ENCODE measurements at regions not wholly inside any gene's neighbourhood (a gene's known extent, or its start where the extent isn't known, plus 50 kb on each side); places are given as distances from the start of the nearest gene placed in this dataset.
"Not testable (repeated sequence)": the region's sequence is repeated elsewhere in the genome, so short reads cannot be mapped to it uniquely, and the experiment has no call there.

DNA sequence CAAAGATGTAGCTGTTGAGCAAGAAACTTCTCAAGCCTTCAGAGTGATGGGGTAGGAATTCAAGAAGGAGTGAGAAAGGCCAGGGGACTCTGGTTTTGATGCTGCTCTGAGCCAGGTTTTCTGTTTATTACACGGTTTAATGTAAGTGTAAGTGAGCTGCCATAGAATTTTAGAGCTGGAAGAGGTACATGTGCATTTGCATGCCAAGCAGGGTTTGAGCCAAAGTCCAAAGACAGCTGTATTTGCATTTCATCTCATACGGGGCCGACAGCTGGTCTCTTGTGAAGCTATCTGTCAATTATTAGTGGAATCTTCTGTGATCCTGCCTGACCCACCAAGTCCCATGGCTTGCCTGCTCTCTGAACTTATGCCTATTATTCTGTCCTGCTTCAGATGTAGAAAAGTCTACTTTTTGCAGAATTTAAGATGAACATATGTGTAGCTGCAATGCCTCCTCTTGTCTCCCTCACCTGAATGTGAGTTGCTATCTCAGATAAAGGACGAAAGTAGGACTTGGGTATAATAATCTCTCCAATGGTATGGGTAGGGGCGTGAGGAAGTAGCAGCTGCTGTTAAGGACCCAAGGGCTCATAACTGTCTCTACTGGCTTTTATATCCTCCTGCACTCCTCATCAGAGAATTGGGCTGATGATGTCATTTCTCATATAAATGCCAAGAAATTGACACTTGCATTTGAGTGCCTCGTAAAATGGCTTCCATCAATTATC, 160.0 kb downstream of the SQOR start:
- no peak for ATAC-seq (replicated peaks)
- no peaks in the 10 kb centered on the region for H3K9me3 Mint-ChIP-seq
- no peaks in the 10 kb centered on the region for H3K36me3 Mint-ChIP-seq (ENCODE audit: low read depth)
- no peak overlapping the region for H3K27ac Mint-ChIP-seq
- H3K4me1 Mint-ChIP-seq: no peaks in the 10 kb centered on the region
- H3K27me3 Mint-ChIP-seq: peaks cover 43% of the 10 kb centered on the region
- H3K4me3 Mint-ChIP-seq: no peak overlapping the region

DNA sequence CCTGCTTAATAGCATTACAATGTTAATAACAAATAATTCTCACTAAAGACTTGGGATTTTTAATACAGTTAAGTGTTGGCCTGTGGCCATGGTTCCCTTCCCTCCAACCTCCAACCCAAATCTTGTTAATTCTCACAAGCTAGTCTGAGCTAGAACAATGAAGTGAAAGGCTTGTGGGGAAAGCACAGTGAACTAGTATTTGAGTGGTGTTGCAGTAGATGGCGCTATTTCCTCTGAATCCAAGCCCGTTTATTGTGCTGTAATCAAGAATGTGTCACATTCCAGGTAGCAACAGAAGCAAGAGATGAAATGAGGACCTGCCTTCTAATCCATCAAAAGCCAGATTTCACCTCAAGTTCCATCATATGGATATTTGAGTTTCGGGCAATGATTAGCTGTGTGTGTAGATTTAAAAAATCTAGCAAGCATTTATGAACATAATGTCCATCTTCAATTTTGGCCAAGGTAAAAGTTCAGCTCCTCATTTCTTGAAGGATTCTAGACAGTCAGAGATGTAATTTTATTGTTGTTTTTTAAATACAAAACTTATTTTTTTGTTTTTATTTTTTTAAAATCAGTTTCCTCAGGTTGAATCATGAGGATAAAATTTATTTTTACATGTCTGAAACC, 160.7 kb downstream of the SQOR start:
- Mint-ChIP-seq H3K27ac (no peak overlapping the region), H3K9me3 (no peaks in the 10 kb centered on the region), H3K36me3 (ENCODE audit: low read depth) (no peaks in the 10 kb centered on the region), H3K4me1 (no peaks in the 10 kb centered on the region), H3K4me3 (no peak overlapping the region), H3K27me3 (peaks cover 39% of the 10 kb centered on the region)
- ATAC-seq (replicated peaks): no peak

DNA sequence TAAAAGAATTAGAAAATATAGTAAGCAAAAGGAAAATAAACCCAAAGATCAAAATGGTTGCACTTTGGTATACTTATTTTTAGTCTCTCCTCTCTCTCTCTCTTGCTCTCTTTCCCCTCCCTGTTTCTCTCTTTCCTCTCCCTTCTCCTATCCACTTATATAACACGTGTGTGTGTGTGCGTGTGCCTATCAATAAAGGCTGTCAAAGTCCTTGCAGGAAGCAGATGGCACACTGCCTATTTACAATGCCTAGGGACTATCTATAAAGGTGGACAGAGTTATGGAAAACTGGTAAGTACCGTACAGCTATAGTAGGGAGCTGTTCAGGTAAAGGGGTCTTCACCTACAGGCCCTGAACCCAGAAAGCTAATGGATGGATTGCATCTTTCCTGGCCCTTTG, 161.6 kb downstream of the SQOR start:
- Mint-ChIP-seq H3K9me3 (no peaks in the 10 kb centered on the region), H3K27ac (no peak overlapping the region), H3K4me3 (no peak overlapping the region), H3K4me1 (no peaks in the 10 kb centered on the region), H3K36me3 (ENCODE audit: low read depth) (no peaks in the 10 kb centered on the region), H3K27me3 (peaks cover 37% of the 10 kb centered on the region)
- no peak for ATAC-seq (replicated peaks)

DNA sequence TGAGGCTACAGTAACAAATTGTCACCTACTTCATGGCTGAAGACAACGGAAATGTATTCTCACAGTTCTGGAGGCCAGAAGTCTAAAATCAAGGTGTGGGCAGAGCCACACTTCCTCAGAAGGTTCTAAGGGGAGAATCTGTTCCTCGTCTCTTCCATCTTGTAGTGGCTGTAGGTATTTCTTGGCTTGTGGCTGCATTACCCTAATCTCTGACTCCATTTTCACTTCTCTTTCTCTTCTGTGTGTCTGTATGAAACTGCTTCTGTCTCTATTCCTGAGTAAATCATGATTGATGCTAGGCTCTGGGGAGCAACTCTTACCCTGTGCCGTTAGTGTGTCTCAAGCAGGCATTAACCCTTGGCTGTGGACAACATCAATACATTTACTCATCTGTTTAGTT, 164.7 kb downstream of the SQOR start:
- Mint-ChIP-seq H3K36me3 (ENCODE audit: low read depth) (no peaks in the 10 kb centered on the region), H3K9me3 (no peaks in the 10 kb centered on the region), H3K4me1 (no peaks in the 10 kb centered on the region), H3K27me3 (peaks cover 21% of the 10 kb centered on the region), H3K27ac (no peak overlapping the region), H3K4me3 (no peak overlapping the region)
- no peak for ATAC-seq (replicated peaks)

DNA sequence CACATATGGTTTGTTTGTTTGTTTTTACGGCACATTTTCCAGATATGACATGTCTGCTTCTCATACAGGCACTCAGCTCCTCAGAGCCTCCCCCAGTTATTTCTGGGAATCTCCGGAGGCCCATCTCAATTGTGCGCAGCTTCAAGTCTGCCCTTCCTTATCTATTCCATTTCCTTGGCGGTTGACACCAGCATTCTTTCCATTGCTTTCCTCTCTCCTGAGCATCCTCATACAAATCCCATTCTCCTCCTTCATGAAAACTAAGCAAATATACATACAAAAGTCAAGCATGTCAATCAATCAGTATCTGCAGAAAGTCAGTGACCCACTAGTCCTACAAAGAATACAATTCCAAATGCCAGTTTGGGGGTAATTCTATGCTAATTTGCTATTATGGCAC, 166.7 kb downstream of the SQOR start:
- ATAC-seq (replicated peaks): no peak
- Mint-ChIP-seq H3K27ac (no peak overlapping the region), H3K9me3 (no peaks in the 10 kb centered on the region), H3K27me3 (peaks cover 22% of the 10 kb centered on the region), H3K4me1 (no peaks in the 10 kb centered on the region), H3K36me3 (ENCODE audit: low read depth) (no peaks in the 10 kb centered on the region), H3K4me3 (no peak overlapping the region)

DNA sequence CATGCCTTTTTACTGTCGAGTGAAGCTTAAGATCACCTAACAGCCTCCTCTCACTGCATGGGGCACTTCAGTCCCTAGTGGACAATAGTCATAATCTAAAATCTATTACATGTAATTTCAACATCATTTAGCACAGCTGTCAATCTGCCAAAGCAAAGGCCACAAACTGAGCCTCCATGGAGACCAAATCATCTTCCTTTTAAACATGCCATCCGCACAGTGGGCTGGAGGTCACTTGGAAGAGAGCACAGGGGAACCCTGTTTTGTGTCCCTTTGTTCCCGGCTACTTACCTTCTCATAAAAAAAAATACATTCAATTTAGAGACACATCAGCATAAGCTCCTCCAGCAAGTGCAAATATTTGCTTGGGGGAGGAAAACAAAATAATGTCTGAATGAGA, 167.3 kb downstream of the SQOR start:
- Mint-ChIP-seq H3K9me3 (no peaks in the 10 kb centered on the region), H3K36me3 (ENCODE audit: low read depth) (no peaks in the 10 kb centered on the region), H3K4me1 (no peaks in the 10 kb centered on the region), H3K4me3 (no peak overlapping the region), H3K27me3 (peaks cover 23% of the 10 kb centered on the region), H3K27ac (no peak overlapping the region)
- no peak for ATAC-seq (replicated peaks)

DNA sequence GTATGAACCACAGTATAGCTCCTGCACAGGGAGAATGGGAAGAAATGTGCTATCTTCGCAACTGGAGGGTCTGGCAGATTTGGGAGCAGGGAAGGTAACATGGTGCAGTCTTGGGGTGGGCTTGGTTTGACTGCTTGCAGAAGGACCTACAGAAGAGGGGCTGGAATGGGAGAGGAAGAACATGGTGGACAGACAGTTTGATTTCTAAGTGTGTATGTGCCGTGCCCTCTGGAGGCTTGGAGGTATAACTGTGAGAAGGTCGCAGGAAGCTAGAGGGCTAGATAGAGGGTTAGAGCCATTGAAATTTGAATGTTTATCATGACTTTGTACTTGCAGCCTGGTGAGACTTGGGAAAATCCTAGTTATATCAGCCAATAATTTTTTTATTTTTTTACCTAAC, 169.2 kb downstream of the SQOR start:
- peaks cover 24% of the 10 kb centered on the region for H3K27me3 Mint-ChIP-seq
- H3K36me3 Mint-ChIP-seq (ENCODE audit: low read depth): no peaks in the 10 kb centered on the region
- H3K27ac Mint-ChIP-seq: no peak overlapping the region
- H3K4me3 Mint-ChIP-seq: no peak overlapping the region
- H3K9me3 Mint-ChIP-seq: no peaks in the 10 kb centered on the region
- no peaks in the 10 kb centered on the region for H3K4me1 Mint-ChIP-seq
- ATAC-seq (replicated peaks): no peak

DNA sequence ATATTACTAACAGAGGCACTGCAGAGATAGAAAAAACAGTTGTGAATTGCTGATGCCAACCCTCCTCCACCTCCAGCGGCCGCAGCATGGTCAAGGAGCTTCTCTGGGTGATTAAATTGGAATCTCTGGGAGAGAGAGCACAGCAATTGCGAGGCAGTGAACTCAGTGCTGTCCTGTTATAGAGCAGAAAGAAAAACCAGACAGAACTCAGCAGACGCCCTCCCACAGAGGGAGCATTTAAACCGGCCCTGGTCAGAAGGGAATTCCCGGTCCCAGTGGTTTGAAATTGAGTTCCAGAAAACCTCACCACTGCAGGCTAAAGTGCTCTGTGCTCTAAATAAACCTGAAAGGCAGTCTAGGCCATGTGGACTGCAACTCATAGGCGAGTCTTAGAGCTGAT, 175.4 kb downstream of the SQOR start:
- Mint-ChIP-seq H3K4me1 (no peaks in the 10 kb centered on the region), H3K36me3 (ENCODE audit: low read depth) (no peaks in the 10 kb centered on the region), H3K4me3 (no peak overlapping the region), H3K27ac (no peak overlapping the region), H3K27me3 (peaks cover 22% of the 10 kb centered on the region), H3K9me3 (no peaks in the 10 kb centered on the region)
- no peak for ATAC-seq (replicated peaks)

DNA sequence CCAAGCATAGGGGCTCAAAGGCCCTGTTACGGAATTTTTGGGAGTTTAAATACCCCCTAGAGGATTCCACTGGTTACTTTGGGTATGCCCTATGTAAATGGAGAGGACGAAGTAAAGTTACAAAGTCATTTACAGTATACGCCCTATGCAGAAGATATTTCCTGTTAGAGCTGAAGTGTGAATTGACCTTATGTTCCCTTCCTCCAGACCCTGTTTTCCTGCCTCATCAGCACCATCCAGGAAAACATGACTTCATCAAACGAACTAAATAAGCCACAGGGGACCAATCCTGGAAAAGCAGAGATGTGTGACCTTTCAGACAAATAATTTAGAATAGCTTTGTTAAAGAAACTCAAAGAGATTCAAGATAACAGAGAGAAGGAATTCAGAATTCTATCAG, 177.4 kb downstream of the SQOR start:
- H3K4me3 Mint-ChIP-seq: no peak overlapping the region
- H3K4me1 Mint-ChIP-seq: no peaks in the 10 kb centered on the region
- H3K27ac Mint-ChIP-seq: no peak overlapping the region
- ATAC-seq (replicated peaks): no peak
- H3K27me3 Mint-ChIP-seq: peaks cover 14% of the 10 kb centered on the region
- peaks cover under 1% of the 10 kb centered on the region for H3K9me3 Mint-ChIP-seq
- H3K36me3 Mint-ChIP-seq (ENCODE audit: low read depth): no peaks in the 10 kb centered on the region

DNA sequence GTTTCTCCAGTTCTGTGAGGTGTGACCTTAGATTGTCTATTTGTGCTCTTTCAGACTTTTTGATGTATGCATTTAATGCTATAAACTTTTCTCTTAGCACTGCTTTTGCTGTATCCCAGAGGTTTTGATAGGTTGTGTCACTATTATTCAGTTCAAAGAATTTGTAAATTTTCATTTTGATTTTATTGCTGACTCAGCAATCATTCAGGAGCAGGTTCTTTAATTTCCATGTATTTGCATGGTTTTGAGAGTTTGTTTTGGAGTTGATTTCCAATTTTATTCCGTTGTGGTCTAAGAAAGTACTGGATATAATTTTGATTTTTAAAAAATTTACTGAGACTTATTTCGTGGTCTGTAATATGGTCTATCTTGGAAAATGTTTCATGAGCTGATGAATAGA, 182.7 kb downstream of the SQOR start:
- ATAC-seq (replicated peaks): not testable (repeated sequence)

DNA sequence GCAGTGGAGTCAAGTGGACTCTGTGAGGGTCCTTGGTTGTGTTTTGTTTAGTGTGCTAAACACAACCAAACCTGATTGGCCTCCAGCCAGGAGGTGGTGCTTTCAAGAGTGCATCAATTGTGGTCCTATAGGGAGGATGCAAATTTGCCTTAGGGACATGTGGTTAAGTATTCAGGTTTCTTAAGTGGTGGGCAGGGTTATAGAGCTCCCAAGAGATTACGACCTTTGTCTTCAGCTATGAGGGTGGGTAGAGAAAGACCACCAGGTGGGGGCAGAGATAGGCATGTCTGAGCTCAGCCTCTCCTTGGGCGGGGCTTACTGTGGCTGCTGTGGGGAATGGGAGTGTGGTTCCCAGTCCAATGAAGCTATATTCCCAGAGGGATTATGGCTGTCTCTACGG, 186.6 kb downstream of the SQOR start:
- Mint-ChIP-seq H3K4me3 (no peak overlapping the region), H3K4me1 (no peaks in the 10 kb centered on the region), H3K36me3 (ENCODE audit: low read depth) (no peaks in the 10 kb centered on the region), H3K27me3 (peaks cover 18% of the 10 kb centered on the region), H3K27ac (no peak overlapping the region), H3K9me3 (peaks cover 4% of the 10 kb centered on the region)
- ATAC-seq (replicated peaks): no peak

More for the DNA sequence above, 182.7 kb downstream of the SQOR start:
- not testable (repeated sequence) for H3K4me1 Mint-ChIP-seq; H3K4me3 Mint-ChIP-seq; H3K36me3 Mint-ChIP-seq (ENCODE audit: low read depth); H3K27ac Mint-ChIP-seq; H3K9me3 Mint-ChIP-seq
- H3K27me3 Mint-ChIP-seq: peaks cover 12% of the 10 kb centered on the region

DNA sequence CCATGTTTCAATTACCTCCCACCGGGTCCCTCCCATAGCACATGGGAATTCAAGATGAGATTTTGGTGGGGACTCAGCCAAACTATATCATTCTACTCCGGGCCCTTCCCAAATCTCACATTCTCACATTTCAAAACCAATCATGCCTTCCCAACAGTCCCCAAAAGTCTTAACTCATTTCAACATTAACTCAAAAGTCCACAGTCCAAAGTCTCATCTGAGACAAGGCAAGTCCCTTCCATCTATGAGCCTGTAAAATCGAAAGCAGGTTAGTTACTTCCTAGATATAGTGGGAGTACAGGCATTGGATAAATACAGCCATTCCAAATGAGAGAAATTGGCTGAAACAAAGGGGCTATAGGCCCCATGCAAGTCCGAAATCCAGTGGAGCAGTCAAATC, 188.1 kb downstream of the SQOR start:
- not testable (repeated sequence) for H3K36me3 Mint-ChIP-seq (ENCODE audit: low read depth); H3K4me1 Mint-ChIP-seq; H3K4me3 Mint-ChIP-seq; H3K9me3 Mint-ChIP-seq; H3K27ac Mint-ChIP-seq; ATAC-seq (replicated peaks)
- peaks cover 18% of the 10 kb centered on the region for H3K27me3 Mint-ChIP-seq

DNA sequence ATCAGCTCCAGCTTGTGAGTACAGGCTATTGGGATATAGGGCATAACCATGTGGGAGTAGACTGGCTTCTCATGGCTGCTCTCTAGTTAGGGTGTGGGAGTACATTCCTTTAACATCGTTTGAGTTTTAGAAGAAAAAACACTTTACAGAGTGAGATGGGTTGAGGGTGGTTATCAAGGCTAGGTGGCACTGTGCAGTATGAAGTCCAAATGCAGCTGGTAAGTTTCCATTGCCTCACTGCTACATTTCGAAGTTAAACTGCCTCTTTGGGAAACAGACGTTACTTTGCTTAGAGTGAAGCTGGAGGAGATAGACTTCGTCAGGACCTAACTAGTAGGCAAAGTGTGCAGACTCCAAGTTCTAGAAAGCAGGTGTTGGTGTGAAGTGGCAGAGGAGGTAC, 192.4 kb downstream of the SQOR start:
- Mint-ChIP-seq H3K27ac (no peak overlapping the region), H3K27me3 (peaks cover 10% of the 10 kb centered on the region)
- ATAC-seq (replicated peaks): no peak

DNA sequence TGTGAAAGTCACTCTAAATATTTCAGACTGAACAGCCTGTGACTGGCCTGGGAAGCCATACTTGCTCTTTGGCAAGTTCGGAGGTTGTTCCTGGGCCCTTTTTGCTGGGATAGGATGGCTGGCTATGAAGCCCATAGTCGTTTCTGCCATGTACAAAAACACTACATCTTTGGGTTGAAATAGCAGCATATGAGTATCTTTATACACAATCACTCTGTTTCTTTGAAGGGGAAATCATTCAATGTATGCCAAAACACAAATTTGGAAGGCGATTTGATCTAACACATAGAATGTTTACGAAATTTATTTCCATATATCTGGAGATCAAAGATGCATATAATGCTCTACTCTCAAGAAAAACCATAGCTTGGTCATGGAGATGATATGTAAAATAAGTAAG, 192.9 kb downstream of the SQOR start:
- ATAC-seq (replicated peaks): no peak
- Mint-ChIP-seq H3K9me3 (no peaks in the 10 kb centered on the region), H3K27me3 (peaks cover 7% of the 10 kb centered on the region), H3K4me1 (no peaks in the 10 kb centered on the region), H3K27ac (no peak overlapping the region), H3K36me3 (ENCODE audit: low read depth) (no peaks in the 10 kb centered on the region), H3K4me3 (no peak overlapping the region)

More for the DNA sequence above, 192.4 kb downstream of the SQOR start:
- Mint-ChIP-seq H3K4me3 (no peak overlapping the region), H3K9me3 (no peaks in the 10 kb centered on the region), H3K4me1 (no peaks in the 10 kb centered on the region), H3K36me3 (ENCODE audit: low read depth) (no peaks in the 10 kb centered on the region)

DNA sequence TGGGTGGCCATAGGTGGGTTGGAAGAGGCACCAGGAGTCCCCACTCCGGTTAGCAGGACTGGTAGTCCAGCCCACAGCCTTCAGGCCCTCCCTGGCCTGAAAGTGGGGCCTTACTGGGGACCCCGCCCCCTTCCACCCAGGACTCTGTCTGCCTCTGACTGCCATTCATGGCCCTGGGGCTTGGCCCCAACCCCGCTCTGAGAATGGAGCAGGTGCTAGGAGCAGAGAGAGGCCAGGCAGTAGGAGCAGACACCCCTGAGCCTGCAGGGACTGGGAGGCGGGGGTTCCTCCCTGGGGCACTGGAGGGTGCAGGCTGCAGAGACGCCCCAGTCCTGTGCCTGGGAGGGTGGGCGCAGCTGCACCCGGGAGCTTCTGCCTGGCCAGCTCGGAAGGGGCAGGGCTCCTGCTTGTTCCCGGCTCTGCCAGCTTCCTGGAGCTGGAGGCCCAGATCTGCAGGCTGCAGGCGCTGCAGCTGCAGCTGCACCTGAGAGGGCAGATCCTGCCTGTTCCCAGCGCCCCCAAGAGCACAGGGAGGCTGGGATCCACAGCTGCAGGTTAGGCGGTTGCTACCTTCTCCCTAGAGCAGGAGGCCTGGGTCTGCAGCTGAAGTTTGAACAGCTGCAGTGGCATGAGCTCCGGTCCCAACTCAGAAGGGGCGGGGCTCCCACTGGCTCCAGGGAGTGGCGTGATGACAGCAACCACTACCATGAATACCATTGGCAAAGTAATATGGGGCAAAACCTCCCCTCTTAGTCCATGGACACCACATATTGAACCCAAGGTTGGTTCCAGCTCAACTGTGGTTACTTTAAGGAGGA, 194.7 kb downstream of the SQOR start:
- no peak for ATAC-seq (replicated peaks)
- H3K4me3 Mint-ChIP-seq: no peak overlapping the region
- H3K27me3 Mint-ChIP-seq: peaks cover 3% of the 10 kb centered on the region
- H3K4me1 Mint-ChIP-seq: no peaks in the 10 kb centered on the region
- no peak overlapping the region for H3K27ac Mint-ChIP-seq
- no peaks in the 10 kb centered on the region for H3K9me3 Mint-ChIP-seq
- no peaks in the 10 kb centered on the region for H3K36me3 Mint-ChIP-seq (ENCODE audit: low read depth)
